ENCODE measurements at regions not wholly inside any gene's neighbourhood (a gene's known extent, or its start where the extent isn't known, plus 50 kb on each side); places are given as distances from the start of the nearest gene placed in this dataset.

DNA sequence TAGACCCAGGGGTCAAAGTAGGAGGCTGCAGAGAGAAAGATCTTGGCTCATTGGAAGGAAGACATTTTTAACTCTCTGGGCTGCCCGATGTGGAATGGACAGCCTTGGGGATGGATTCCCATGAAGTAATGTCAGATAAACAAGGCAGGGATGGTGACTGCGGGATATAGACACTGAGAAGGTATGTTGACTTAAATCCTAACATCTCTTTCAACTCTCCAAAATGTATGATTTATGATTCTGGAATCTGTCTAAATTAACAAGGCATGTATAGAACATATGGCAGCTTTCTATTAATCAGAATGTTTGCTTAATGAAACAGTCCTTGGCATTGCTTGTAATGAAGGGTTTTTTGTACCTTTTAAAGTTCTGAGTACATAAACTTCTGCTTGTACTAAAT, 56.1 kb upstream of the VSTM5 start:
- TF ChIP-seq, protein P1, sequence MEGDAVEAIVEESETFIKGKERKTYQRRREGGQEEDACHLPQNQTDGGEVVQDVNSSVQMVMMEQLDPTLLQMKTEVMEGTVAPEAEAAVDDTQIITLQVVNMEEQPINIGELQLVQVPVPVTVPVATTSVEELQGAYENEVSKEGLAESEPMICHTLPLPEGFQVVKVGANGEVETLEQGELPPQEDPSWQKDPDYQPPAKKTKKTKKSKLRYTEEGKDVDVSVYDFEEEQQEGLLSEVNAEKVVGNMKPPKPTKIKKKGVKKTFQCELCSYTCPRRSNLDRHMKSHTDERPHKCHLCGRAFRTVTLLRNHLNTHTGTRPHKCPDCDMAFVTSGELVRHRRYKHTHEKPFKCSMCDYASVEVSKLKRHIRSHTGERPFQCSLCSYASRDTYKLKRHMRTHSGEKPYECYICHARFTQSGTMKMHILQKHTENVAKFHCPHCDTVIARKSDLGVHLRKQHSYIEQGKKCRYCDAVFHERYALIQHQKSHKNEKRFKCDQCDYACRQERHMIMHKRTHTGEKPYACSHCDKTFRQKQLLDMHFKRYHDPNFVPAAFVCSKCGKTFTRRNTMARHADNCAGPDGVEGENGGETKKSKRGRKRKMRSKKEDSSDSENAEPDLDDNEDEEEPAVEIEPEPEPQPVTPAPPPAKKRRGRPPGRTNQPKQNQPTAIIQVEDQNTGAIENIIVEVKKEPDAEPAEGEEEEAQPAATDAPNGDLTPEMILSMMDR (IDR thresholded peaks at IDR 0.05; ENCODE audit: low read depth, low read length, poor library complexity, severe bottlenecking) = no peak
- TF ChIP-seq EZH2phosphoT487 (IDR thresholded peaks at IDR 0.05; ENCODE audit: borderline replicate concordance, low read length) = no peak
